Body of pancreas (tissue), 4 donors: ENCODE measurements at regions not wholly inside any gene's neighbourhood (a gene's known extent, or its start where the extent isn't known, plus 50 kb on each side); places are given as distances from the start of the nearest gene placed in this dataset.

Source experiments
- ATAC-seq: fragments of 150-250 bp; one replicate; pipeline ENCODE4 v1.9.1; 2016
- DNase-seq, 4 donors: peaks; one replicate each; pipeline ENCODE4 v3.0.0-alpha.2; 2019
- H3K27ac ChIP-seq, 4 donors: fragments of 200-600 bp; sonication (generic); 1 replicate in 3 of 4; 2 replicates in 1 of 4; pipeline versions ENCODE4 v1.5.1 to v1.6.1; 2016 to 2019; ENCODE audit warnings: mild to moderate bottlenecking in 1 of 4, mixed read lengths in 1 of 4, moderate library complexity in 1 of 4
- H3K27me3 ChIP-seq, 2 donors: fragments of 200-600 bp; sonication (generic); one replicate each; pipeline ENCODE4 v1.6.0; 2016; ENCODE audit warnings: mild to moderate bottlenecking in 1 of 2
- H3K36me3 ChIP-seq, 2 donors: fragments of 200-600 bp; sonication (generic); replicated peaks in 1 of 2; 2 replicates each; pipeline ENCODE4 v1.5.1; 2016; ENCODE audit warnings: low read depth in 2 of 2; ENCODE audit not compliant: insufficient read depth in 1 of 2
- H3K4me1 ChIP-seq: fragments of 200-600 bp; sonication (generic); one replicate; pipeline ENCODE4 v1.6.0; 2016
- H3K4me3 ChIP-seq, 2 donors: fragments of 200-600 bp; sonication (generic); 1 replicate in 1 of 2; 2 replicates in 1 of 2; pipeline ENCODE4 v1.5.1; 2016 to 2019
- H3K9me3 ChIP-seq, 3 donors: fragments of 200-600 bp; sonication (generic); 1 replicate in 2 of 3; 2 replicates in 1 of 3; pipeline ENCODE4 v1.5.1; 2016
- CTCF ChIP-seq, 7 experiments: fragments of 450-650 bp in 4 of 7; fragments of 200-600 bp in 3 of 7; sonication (generic) in 3 of 7; IDR thresholded peaks; one replicate each; pipeline ENCODE4 v1.5.1; 2016 to 2019; ENCODE audit warnings: antibody characterized with exemption in 7 of 7
- POLR2A ChIP-seq, 3 donors: fragments of 450-650 bp; IDR thresholded peaks; one replicate each; pipeline ENCODE4 v1.6.1; 2016; ENCODE audit warnings: antibody characterized with exemption in 3 of 3, mild to moderate bottlenecking in 2 of 3
- WGBS, 2 donors: methylation state at CpG; one replicate each; pipeline ENCODE4 v1.1.5; 2017; 5-methylcytosine and 5-hydroxymethylcytosine counted together
- intact Hi-C: fragments of 100-400 bp; cut with DNase I; formaldehyde crosslinking; loops from one replicate; pipeline ENCODE4 v1.15.1; 2023

GRCh38 chr5:154118385-154118784 is 72.1 kb upstream of the GALNT10 start:
- Histone ChIP-seq H3K4me3 (no peak overlapping the region), H3K4me1 (no peaks in the 10 kb centered on the region), H3K27me3 (no peaks in the 10 kb centered on the region), H3K27ac (no peak overlapping the region), H3K36me3 (no peaks in the 10 kb centered on the region), H3K9me3 (no peaks in the 10 kb centered on the region)
- ATAC-seq, result no peak
- DNase-seq, result no peak
- 59 to 73% methylated on average over 2 of the region's 2 CpGs for WGBS, 2 donors
- no peak for TF ChIP-seq POLR2A (IDR thresholded peaks at IDR 0.05)
- no peak for TF ChIP-seq CTCF (IDR thresholded peaks at IDR 0.05)
- intact Hi-C loops, result no loop called here

- DNase-seq (no peak), ATAC-seq (no peak)
- Histone ChIP-seq H3K36me3 (no peaks in the 10 kb centered on the region), H3K27ac (no peak overlapping the region), H3K4me3 (no peak overlapping the region), H3K4me1 (no peaks in the 10 kb centered on the region), H3K9me3 (no peaks in the 10 kb centered on the region), H3K27me3 (no peaks in the 10 kb centered on the region)
- intact Hi-C loops, result no loop called here
- TF ChIP-seq CTCF (IDR thresholded peaks at IDR 0.05) (no peak), POLR2A (IDR thresholded peaks at IDR 0.05) (no peak)
- WGBS, 2 donors, result 71 to 75% methylated on average over 4 of the region's 4 CpGs
Observed at GRCh38 chr5:154118893-154119336, 71.6 kb upstream of the GALNT10 start.

GRCh38 chr5:154129013-154129412 is 61.5 kb upstream of the GALNT10 start:
- H3K27ac ChIP-seq, result no peak overlapping the region
- intact Hi-C loops, result no loop called here
- H3K4me3 ChIP-seq, result no peak overlapping the region
- no peaks in the 10 kb centered on the region for H3K9me3 ChIP-seq
- TF ChIP-seq POLR2A (IDR thresholded peaks at IDR 0.05) (no peak), CTCF (IDR thresholded peaks at IDR 0.05) (no peak)
- ATAC-seq, result no peak
- no peaks in the 10 kb centered on the region for H3K27me3 ChIP-seq
- 93 to 96% methylated on average over 3 of the region's 3 CpGs for WGBS, 2 donors
- H3K4me1 ChIP-seq, result no peaks in the 10 kb centered on the region
- no peak for DNase-seq
- H3K36me3 ChIP-seq, result no peaks in the 10 kb centered on the region

GRCh38 chr5:154129921-154130320 is 60.6 kb upstream of the GALNT10 start:
- ATAC-seq (no peak), DNase-seq (no peak)
- Histone ChIP-seq H3K9me3 (no peaks in the 10 kb centered on the region), H3K4me1 (no peaks in the 10 kb centered on the region), H3K27me3 (no peaks in the 10 kb centered on the region), H3K36me3 (no peaks in the 10 kb centered on the region), H3K4me3 (no peak overlapping the region), H3K27ac (no peak overlapping the region)
- intact Hi-C loops, result no loop called here
- 40 to 42% methylated on average over 1 of the region's 1 CpG for WGBS, 2 donors
- no peak for TF ChIP-seq CTCF (IDR thresholded peaks at IDR 0.05)
- TF ChIP-seq POLR2A (IDR thresholded peaks at IDR 0.05), result no peak

- Histone ChIP-seq H3K27ac (no peak overlapping the region), H3K9me3 (no peaks in the 10 kb centered on the region), H3K4me1 (no peaks in the 10 kb centered on the region), H3K27me3 (no peaks in the 10 kb centered on the region), H3K4me3 (no peak overlapping the region), H3K36me3 (no peaks in the 10 kb centered on the region)
- no peak for TF ChIP-seq CTCF (IDR thresholded peaks at IDR 0.05)
- no peak for TF ChIP-seq POLR2A (IDR thresholded peaks at IDR 0.05)
- no peak for DNase-seq
- intact Hi-C loops, result no loop called here
- 75 to 78% methylated on average over 5 of the region's 5 CpGs for whole genome bisulfite sequencing, 2 donors
- no peak for ATAC-seq
Observed at GRCh38 chr5:154131817-154132216, 58.7 kb upstream of the GALNT10 start.
